HCT116 (cell line): ENCODE measurements at regions not wholly inside any gene's neighbourhood (a gene's known extent, or its start where the extent isn't known, plus 50 kb on each side); places are given as distances from the start of the nearest gene placed in this dataset.

Source experiments
- ATAC-seq: fragments of 200-7000 bp; cut with Tn5 transposase; 2 replicates; pipeline ENCODE4 v1.9.1; 2020; ENCODE audit warnings: mild to moderate bottlenecking, moderate library complexity
- BruUV-seq: library from RNA; stranded (reverse); fragments of 400-500 nt; replicated peaks from 2 replicates; lab custom pipeline; 2021; lab: Mats Ljungman, UMichigan
- CTCF ChIA-PET: fragments of 300-600 bp; sonication (Branson Sonifier 250); formaldehyde crosslinking; loops from one replicate; lab custom pipeline; 2021; ENCODE audit warnings: antibody characterized with exemption; lab: Charles Lee
- POLR2A ChIA-PET: fragments of 300-600, 350-600 bp; sonication (Branson Sonifier 250); formaldehyde crosslinking; loops from one replicate; lab custom pipeline; 2021; ENCODE audit warnings: antibody characterized with exemption; lab: Charles Lee
- RAD21 ChIA-PET, 2 experiments: fragments of 300-600 bp; sonication (Branson Sonifier 250); formaldehyde crosslinking; loops; one replicate each; lab custom pipeline; 2023; ENCODE audit warnings: low total read pairs in 2 of 2; ENCODE audit not compliant: uncharacterized antibody in 2 of 2, unreplicated experiment in 2 of 2, low non-redundant PET in 1 of 2; lab: Charles Lee
- DNase-seq: peaks from one replicate; pipeline ENCODE4 v3.0.0-alpha.2; 2010; ENCODE audit warnings: low read depth, low spot score
- H2AFZ ChIP-seq: fragments of 200-600 bp; shearing (Covaris generic), sonication (generic); 2 replicates; pipeline ENCODE4 v1.6.1; 2017; ENCODE audit warnings: low read depth, mixed run types, mixed read lengths, antibody characterized with exemption, low read length; ENCODE audit not compliant: poor library complexity, severe bottlenecking
- H3K27ac ChIP-seq: 2 replicates; pipeline ENCODE4 v1.5.1; 2012; ENCODE audit warnings: low read depth, low read length
- H3K27me3 ChIP-seq: fragments of 200-600 bp; sonication (generic); 2 replicates; pipeline ENCODE4 v1.6.1; 2016; ENCODE audit warnings: mixed run types, low read length, mixed read lengths; ENCODE audit not compliant: insufficient read depth
- H3K36me3 ChIP-seq, 2 experiments: fragments of 200-500 bp in 1 of 2; fragments of 200-600 bp in 1 of 2; sonication (Bioruptor generic) in 1 of 2; sonication (generic) in 1 of 2; 2 replicates each; pipeline versions ENCODE4 v1.5.1 to v1.6.1; 2014 to 2016; ENCODE audit warnings: low read length in 2 of 2, inconsistent platforms in 1 of 2, mixed read lengths in 1 of 2, mixed run types in 1 of 2; ENCODE audit not compliant: insufficient read depth in 2 of 2, control insufficient read depth in 1 of 2
- H3K4me1 ChIP-seq, 2 experiments: fragments of 200-600 bp in 1 of 2; sonication (generic) in 1 of 2; 2 replicates each; pipeline versions ENCODE4 v1.5.1 to v1.6.1; 2012 to 2017; ENCODE audit warnings: low read length in 2 of 2, inconsistent platforms in 1 of 2, mild to moderate bottlenecking in 1 of 2, mixed read lengths in 1 of 2, mixed run types in 1 of 2, moderate library complexity in 1 of 2; ENCODE audit not compliant: insufficient read depth in 2 of 2, control insufficient read depth in 1 of 2
- H3K4me2 ChIP-seq: fragments of 200-600 bp; sonication (generic); 2 replicates; pipeline ENCODE4 v1.6.1; 2017; ENCODE audit warnings: mixed run types, low read length, mixed read lengths
- H3K4me3 ChIP-seq, 2 experiments: fragments of 200-600 bp in 1 of 2; sonication (generic) in 1 of 2; replicated peaks in 1 of 2; 2 replicates each; pipeline ENCODE4 v1.5.1; 2011 to 2016; ENCODE audit warnings: low read length in 2 of 2, control low read depth in 1 of 2, low read depth in 1 of 2, mild to moderate bottlenecking in 1 of 2, mixed read lengths in 1 of 2, mixed run types in 1 of 2
- H3K79me2 ChIP-seq: fragments of 200-600 bp; sonication (generic); 2 replicates; pipeline ENCODE4 v1.6.1; 2017; ENCODE audit warnings: mild to moderate bottlenecking, mixed run types, low read length, moderate library complexity, mixed read lengths; ENCODE audit not compliant: insufficient read depth
- H3K9ac ChIP-seq: fragments of 200-600 bp; sonication (generic); 2 replicates; pipeline ENCODE4 v1.6.1; 2016; ENCODE audit warnings: low read length, mixed read lengths
- H3K9me2 ChIP-seq: fragments of 200-600 bp; sonication (generic), shearing (Covaris generic); 2 replicates; pipeline ENCODE4 v1.6.1; 2017; ENCODE audit warnings: mixed run types, mild to moderate bottlenecking, moderate library complexity; ENCODE audit not compliant: insufficient read depth
- H3K9me3 ChIP-seq, 2 experiments: fragments of 200-500 bp in 1 of 2; fragments of 200-600 bp in 1 of 2; sonication (Bioruptor generic) in 1 of 2; sonication (generic) in 1 of 2; 2 replicates each; pipeline ENCODE4 v1.6.1; 2014 to 2017; ENCODE audit warnings: low read length in 2 of 2, mixed read lengths in 2 of 2, inconsistent platforms in 1 of 2, low read depth in 1 of 2, mild to moderate bottlenecking in 1 of 2, mixed run types in 1 of 2, moderate library complexity in 1 of 2; ENCODE audit not compliant: control insufficient read depth in 1 of 2, insufficient read depth in 1 of 2
- H4K20me1 ChIP-seq: fragments of 200-600 bp; sonication (generic), shearing (Covaris generic); 2 replicates; pipeline ENCODE4 v1.6.1; 2017; ENCODE audit warnings: mixed run types, mild to moderate bottlenecking, moderate library complexity; ENCODE audit not compliant: insufficient read depth
- ATF3 ChIP-seq: IDR thresholded peaks from 2 replicates; pipeline ENCODE4 v1.6.1; 2012
- CBX3 ChIP-seq: IDR thresholded peaks from 2 replicates; pipeline ENCODE4 v1.6.1; 2012; ENCODE audit warnings: low read depth
- CTCF ChIP-seq, 3 experiments: fragments of 200-600 bp in 1 of 3; sonication (generic) in 1 of 3; IDR thresholded peaks in 2 of 3; conservative IDR thresholded peaks in 1 of 3; 2 replicates each; pipeline ENCODE4 v1.5.1; 2012 to 2017; ENCODE audit warnings: low read depth in 2 of 3, low read length in 2 of 3, antibody characterized with exemption in 1 of 3, borderline replicate concordance in 1 of 3, control low read depth in 1 of 3, mild to moderate bottlenecking in 1 of 3, mixed read lengths in 1 of 3, mixed run types in 1 of 3, moderate library complexity in 1 of 3; ENCODE audit not compliant: insufficient read depth in 1 of 3
- EZH2 ChIP-seq: fragments of 200-600 bp; sonication (generic); IDR thresholded peaks from 2 replicates; pipeline ENCODE4 v1.6.1; 2017; ENCODE audit warnings: antibody characterized with exemption, mixed run types
- EZH2phosphoT487 ChIP-seq: fragments of 200-600 bp; IDR thresholded peaks from 2 replicates; pipeline ENCODE4 v1.6.1; 2018; ENCODE audit warnings: antibody characterized with exemption, borderline replicate concordance
- JUND ChIP-seq: IDR thresholded peaks from 2 replicates; pipeline ENCODE4 v1.6.1; 2012
- MAX ChIP-seq: IDR thresholded peaks from 2 replicates; pipeline ENCODE4 v1.6.1; 2012
- POLR2A ChIP-seq: IDR thresholded peaks from 2 replicates; pipeline ENCODE4 v1.7.0; 2011; ENCODE audit warnings: borderline replicate concordance; ENCODE audit not compliant: insufficient read depth, insufficient read length; ENCODE audit errors: extremely low read depth
- RAD21 ChIP-seq: IDR thresholded peaks from 2 replicates; pipeline ENCODE4 v1.6.1; 2012; ENCODE audit warnings: low read depth, mild to moderate bottlenecking
- REST ChIP-seq: IDR thresholded peaks from 2 replicates; pipeline ENCODE4 v1.6.1; 2012; ENCODE audit warnings: low read depth
- SIN3A ChIP-seq: IDR thresholded peaks from 2 replicates; pipeline ENCODE4 v1.6.1; 2012; ENCODE audit warnings: low read depth
- SP1 ChIP-seq: IDR thresholded peaks from 2 replicates; pipeline ENCODE4 v1.6.1; 2012; ENCODE audit warnings: low read depth
- SRF ChIP-seq: IDR thresholded peaks from 2 replicates; pipeline ENCODE4 v1.6.1; 2012; ENCODE audit warnings: low read depth
- TCF7L2 ChIP-seq: IDR thresholded peaks from 2 replicates; pipeline ENCODE4 v1.7.0; 2011; ENCODE audit warnings: borderline replicate concordance, inconsistent platforms; ENCODE audit not compliant: insufficient read depth, insufficient read length; ENCODE audit errors: extremely low read depth
- YY1 ChIP-seq: IDR thresholded peaks from 2 replicates; pipeline ENCODE4 v1.6.1; 2011; ENCODE audit warnings: low read length, low read depth, moderate library complexity, mild to moderate bottlenecking; ENCODE audit not compliant: insufficient replicate concordance; ENCODE audit errors: extremely low read depth
- intact Hi-C: fragments of 100-400 bp; cut with micrococcal nuclease; formaldehyde crosslinking; loops from 2 replicates; pipeline ENCODE4 v1.10.0; 2022

- no peak for TF ChIP-seq TCF7L2
- no peak for TF ChIP-seq CTCF (IDR thresholded peaks at IDR 0.05 in 2 of 3, conservative IDR thresholded peaks at IDR 0.05 in 1 of 3; ENCODE audit: borderline replicate concordance in 1 of 3, insufficient read depth in 1 of 3, low read depth in 2 of 3, low read length in 2 of 3)
- no peak for TF ChIP-seq SRF
- no peak for TF ChIP-seq POLR2A
- no peak for TF ChIP-seq SP1
- TF ChIP-seq EZH2phosphoT487 = no peak
- TF ChIP-seq RAD21 = no peak
- Histone ChIP-seq H3K9ac (no peak overlapping the region), H3K4me2 (no peak overlapping the region), H4K20me1 (no peaks in the 10 kb centered on the region), H3K9me2 (no peaks in the 10 kb centered on the region), H3K79me2 (no peaks in the 10 kb centered on the region), H3K27ac (no peak overlapping the region), H3K27me3 (no peaks in the 10 kb centered on the region), H2AFZ (no peak overlapping the region), H3K36me3 (no peaks in the 10 kb centered on the region), H3K9me3 (no peaks in the 10 kb centered on the region), H3K4me3 (no peak overlapping the region), H3K4me1 (no peaks in the 10 kb centered on the region)
- ChIA-PET POLR2A (no interaction called here), CTCF (no interaction called here), RAD21 (no interaction called here)
- ATAC-seq (no peak), DNase-seq (no peak)
- no TSS peak for BruUV-seq
- intact Hi-C loops = no loop called here
Measured at GRCh38 chr21:25493722-25494121, 113.6 kb downstream of the MRPL39 start.

- ChIA-PET POLR2A (no interaction called here), CTCF (no interaction called here), RAD21 (no interaction called here)
- Histone ChIP-seq H3K79me2 (no peaks in the 10 kb centered on the region), H3K4me3 (no peak overlapping the region), H3K9me3 (no peaks in the 10 kb centered on the region), H2AFZ (no peak overlapping the region), H3K4me2 (no peak overlapping the region), H3K27ac (no peak overlapping the region), H3K27me3 (no peaks in the 10 kb centered on the region), H3K9me2 (no peaks in the 10 kb centered on the region), H3K36me3 (no peaks in the 10 kb centered on the region), H4K20me1 (no peaks in the 10 kb centered on the region), H3K4me1 (no peaks in the 10 kb centered on the region), H3K9ac (no peak overlapping the region)
- ATAC-seq = no peak
- intact Hi-C loops = no loop called here
- DNase-seq = no peak
- no TSS peak for BruUV-seq
- TF ChIP-seq TCF7L2 = no peak
- TF ChIP-seq CBX3 = no peak
- no peak for TF ChIP-seq SRF
- no peak for TF ChIP-seq MAX
- TF ChIP-seq REST = no peak
- no peak for TF ChIP-seq SIN3A
- no peak for TF ChIP-seq YY1
- no peak for TF ChIP-seq ATF3
- no peak for TF ChIP-seq EZH2
- TF ChIP-seq JUND = no peak
Measured at GRCh38 chr21:25491267-25491666, 116.0 kb downstream of the MRPL39 start.
